H1 (cell line): ENCODE measurements at regions not wholly inside any gene's neighbourhood (a gene's known extent, or its start where the extent isn't known, plus 50 kb on each side); places are given as distances from the start of the nearest gene placed in this dataset.

ENCODE experiments used
- CREB1 ChIP-seq: IDR thresholded peaks from 2 replicates; pipeline ENCODE4 v1.6.1; 2012; ENCODE audit warnings: inconsistent platforms
- MAFK ChIP-seq: IDR thresholded peaks from 2 replicates; pipeline ENCODE4 v1.6.1; 2012; ENCODE audit warnings: low read depth, mild to moderate bottlenecking, improper control_type of control experiment, low read length
- POLR2A ChIP-seq, 2 experiments: IDR thresholded peaks; 1 replicate in 1 of 2; 2 replicates in 1 of 2; pipeline ENCODE4 v1.6.1; 2011; ENCODE audit warnings: low read depth in 2 of 2, low read length in 2 of 2, mild to moderate bottlenecking in 2 of 2; ENCODE audit errors: control extremely low read depth in 1 of 2
- POLR2AphosphoS5 ChIP-seq: IDR thresholded peaks from 2 replicates; pipeline ENCODE4 v1.6.1; 2011; ENCODE audit warnings: low read depth, low read length
- TBP ChIP-seq: IDR thresholded peaks from 2 replicates; pipeline ENCODE4 v1.6.1; 2011; ENCODE audit warnings: low read depth, low read length, improper control_type of control experiment
- TCF12 ChIP-seq: IDR thresholded peaks from 2 replicates; pipeline ENCODE4 v1.6.1; 2011; ENCODE audit warnings: low read depth, mild to moderate bottlenecking, low read length
- TF ChIP-seq, protein P1 (sequence below), 3 experiments: IDR thresholded peaks; 1 replicate in 2 of 3; 2 replicates in 1 of 3; pipeline versions ENCODE4 v1.5.1 to v1.6.1; 2011; ENCODE audit warnings: low read length in 3 of 3, mild to moderate bottlenecking in 3 of 3, inconsistent platforms in 2 of 3, low read depth in 1 of 3, moderate library complexity in 1 of 3; ENCODE audit not compliant: insufficient read depth in 1 of 3; ENCODE audit errors: control extremely low read depth in 1 of 3

DNA sequence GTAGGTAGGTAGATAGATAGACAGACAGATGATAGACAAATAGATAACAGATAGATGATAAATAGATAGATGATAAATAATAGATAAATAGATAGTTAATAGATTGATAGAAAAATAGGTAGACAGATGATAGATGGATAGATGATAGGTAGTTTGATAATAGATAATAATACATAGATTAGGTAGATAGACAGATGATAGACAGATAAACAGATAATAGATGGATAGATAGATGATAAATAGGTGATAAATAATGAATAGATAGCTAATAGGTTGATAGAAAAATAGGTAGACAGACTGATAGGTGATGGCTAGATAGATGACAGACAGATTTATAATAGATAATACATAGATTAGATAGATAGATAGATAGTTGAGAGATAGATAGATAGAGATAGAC lies 350.5 kb upstream of the DPP6 start:
- TF ChIP-seq, protein P1, sequence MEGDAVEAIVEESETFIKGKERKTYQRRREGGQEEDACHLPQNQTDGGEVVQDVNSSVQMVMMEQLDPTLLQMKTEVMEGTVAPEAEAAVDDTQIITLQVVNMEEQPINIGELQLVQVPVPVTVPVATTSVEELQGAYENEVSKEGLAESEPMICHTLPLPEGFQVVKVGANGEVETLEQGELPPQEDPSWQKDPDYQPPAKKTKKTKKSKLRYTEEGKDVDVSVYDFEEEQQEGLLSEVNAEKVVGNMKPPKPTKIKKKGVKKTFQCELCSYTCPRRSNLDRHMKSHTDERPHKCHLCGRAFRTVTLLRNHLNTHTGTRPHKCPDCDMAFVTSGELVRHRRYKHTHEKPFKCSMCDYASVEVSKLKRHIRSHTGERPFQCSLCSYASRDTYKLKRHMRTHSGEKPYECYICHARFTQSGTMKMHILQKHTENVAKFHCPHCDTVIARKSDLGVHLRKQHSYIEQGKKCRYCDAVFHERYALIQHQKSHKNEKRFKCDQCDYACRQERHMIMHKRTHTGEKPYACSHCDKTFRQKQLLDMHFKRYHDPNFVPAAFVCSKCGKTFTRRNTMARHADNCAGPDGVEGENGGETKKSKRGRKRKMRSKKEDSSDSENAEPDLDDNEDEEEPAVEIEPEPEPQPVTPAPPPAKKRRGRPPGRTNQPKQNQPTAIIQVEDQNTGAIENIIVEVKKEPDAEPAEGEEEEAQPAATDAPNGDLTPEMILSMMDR (IDR thresholded peaks at IDR 0.05; ENCODE audit: control extremely low read depth in 1 of 3, insufficient read depth in 1 of 3, low read depth in 1 of 3, low read length in 3 of 3): no peak
- TF ChIP-seq CREB1 (no peak), POLR2AphosphoS5 (no peak), MAFK (no peak), POLR2A (IDR thresholded peaks at IDR 0.05; ENCODE audit: control extremely low read depth in 1 of 2, low read depth in 2 of 2, low read length in 2 of 2) (no peak), TCF12 (no peak), TBP (no peak)
